Activated CD8-positive, alpha-beta memory T cell treated with anti-CD3 and anti-CD28 coated beads, Interleukin-2, amount 10 ng/mL, durations not matched to agents 7 days and 5 days (primary cell): ENCODE measurements at regions not wholly inside any gene's neighbourhood (a gene's known extent, or its start where the extent isn't known, plus 50 kb on each side); places are given as distances from the start of the nearest gene placed in this dataset.

Source experiments
- ATAC-seq: fragments of 150-1000 bp; cut with Tn5 transposase; one replicate; pipeline ENCODE4 v1.10.0; 2021; ENCODE audit warnings: moderate library complexity
- CTCF ChIA-PET: fragments of 350-600 bp; sonication (Branson Sonifier 250); formaldehyde crosslinking; loops from one replicate; lab custom pipeline; 2021; ENCODE audit warnings: antibody characterized with exemption; lab: Charles Lee
- DNase-seq: peaks from one replicate; pipeline ENCODE4 v3.0.0-alpha.2; 2020
- H3K27ac Mint-ChIP-seq: one replicate; pipeline ENCODE4 v1.8.0; 2021; ENCODE audit warnings: mild to moderate bottlenecking, mixed read lengths
- H3K27me3 Mint-ChIP-seq: one replicate; pipeline ENCODE4 v1.8.0; 2021; ENCODE audit warnings: mixed read lengths
- H3K36me3 Mint-ChIP-seq: one replicate; pipeline ENCODE4 v1.8.0; 2021; ENCODE audit warnings: mild to moderate bottlenecking, mixed read lengths
- H3K4me1 Mint-ChIP-seq: one replicate; pipeline ENCODE4 v1.8.0; 2021; ENCODE audit warnings: mixed read lengths
- H3K4me3 Mint-ChIP-seq: one replicate; pipeline ENCODE4 v1.8.0; 2021; ENCODE audit warnings: mild to moderate bottlenecking, moderate library complexity, mixed read lengths
- H3K9me3 Mint-ChIP-seq: one replicate; pipeline ENCODE4 v1.8.0; 2022; ENCODE audit warnings: low read depth, mixed read lengths

DNA sequence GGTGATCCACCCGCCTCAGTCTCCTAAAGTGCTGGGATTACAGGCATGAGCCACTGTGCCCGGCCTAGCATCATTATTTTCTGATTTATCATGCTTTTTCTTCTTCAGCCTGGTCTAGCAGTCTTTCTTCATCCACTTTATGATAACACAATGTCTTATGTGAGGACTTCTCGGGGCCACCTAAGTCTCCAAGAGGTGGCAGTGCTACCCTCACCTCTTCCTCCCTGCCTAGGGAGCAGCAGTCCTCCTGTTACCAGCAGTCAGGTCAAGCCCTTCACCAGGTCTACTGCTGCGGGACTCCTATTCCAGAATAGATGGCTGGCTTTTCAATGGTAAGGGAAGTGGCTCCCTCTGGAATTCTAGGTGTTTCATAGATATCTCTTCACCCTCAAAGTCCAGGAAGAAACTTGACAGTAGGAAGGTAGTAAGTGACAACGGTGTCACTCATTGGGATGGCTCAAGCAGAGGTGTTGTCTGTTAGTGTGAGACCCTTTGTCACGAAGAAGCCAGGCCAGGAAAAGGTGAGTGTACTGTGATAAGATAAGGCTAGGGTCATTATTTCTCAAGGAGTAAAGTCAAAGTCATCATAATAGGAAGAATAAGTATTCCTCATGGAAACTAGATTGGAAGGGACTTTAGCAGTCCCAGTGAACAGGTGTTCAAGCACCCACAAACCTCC lies 164.0 kb downstream of the KLF5 start:
- DNase-seq, result no peak
- Mint-ChIP-seq H3K4me3 (no peak overlapping the region), H3K9me3 (no peaks in the 10 kb centered on the region), H3K27me3 (peaks cover 62% of the 10 kb centered on the region), H3K27ac (no peak overlapping the region), H3K36me3 (peaks cover 3% of the 10 kb centered on the region), H3K4me1 (peaks cover 25% of the 10 kb centered on the region)
- no peak for ATAC-seq
- CTCF ChIA-PET, result no interaction called here

DNA sequence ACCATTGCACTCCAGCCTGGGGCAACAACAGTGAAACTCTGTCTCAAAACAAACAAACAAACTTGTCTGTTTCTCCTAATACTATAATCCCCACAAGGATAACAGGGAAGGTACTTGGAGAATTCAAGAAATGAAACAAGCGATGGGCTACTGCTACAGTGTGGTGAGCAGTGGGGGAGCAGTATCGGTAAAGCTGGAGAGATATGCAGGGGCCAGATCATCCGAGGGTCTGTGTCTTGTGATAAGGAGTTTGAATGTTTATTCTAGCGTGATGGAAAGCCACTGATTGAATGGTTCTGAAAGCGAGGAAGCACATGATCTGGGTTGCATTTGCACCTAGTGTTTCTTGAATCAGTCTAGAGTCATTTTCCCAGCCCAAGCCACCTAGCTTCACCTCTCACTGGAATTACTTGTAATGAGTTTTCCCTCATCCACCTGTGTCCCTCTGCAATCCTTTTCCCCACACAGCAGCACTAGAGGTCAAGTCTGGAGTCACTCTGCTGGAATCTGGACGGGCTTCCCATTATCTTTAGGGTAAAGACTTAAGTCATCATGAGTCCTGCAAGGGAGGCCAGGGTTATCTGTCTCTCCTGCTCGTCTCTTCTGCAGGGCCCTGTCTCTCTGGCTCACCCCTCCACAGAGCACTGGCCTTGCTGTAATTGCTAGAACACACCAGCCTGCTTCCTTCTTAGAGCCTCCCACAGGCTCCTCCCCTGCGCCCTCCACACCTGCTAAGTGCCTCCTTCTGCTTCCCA lies 162.3 kb downstream of the KLF5 start:
- Mint-ChIP-seq H3K4me1 (peaks cover 28% of the 10 kb centered on the region), H3K4me3 (no peak overlapping the region), H3K27me3 (peaks cover 52% of the 10 kb centered on the region), H3K9me3 (no peaks in the 10 kb centered on the region), H3K36me3 (peaks cover 2% of the 10 kb centered on the region), H3K27ac (no peak overlapping the region)
- CTCF ChIA-PET, result no interaction called here
- ATAC-seq (no peak), DNase-seq (no peak)

DNA sequence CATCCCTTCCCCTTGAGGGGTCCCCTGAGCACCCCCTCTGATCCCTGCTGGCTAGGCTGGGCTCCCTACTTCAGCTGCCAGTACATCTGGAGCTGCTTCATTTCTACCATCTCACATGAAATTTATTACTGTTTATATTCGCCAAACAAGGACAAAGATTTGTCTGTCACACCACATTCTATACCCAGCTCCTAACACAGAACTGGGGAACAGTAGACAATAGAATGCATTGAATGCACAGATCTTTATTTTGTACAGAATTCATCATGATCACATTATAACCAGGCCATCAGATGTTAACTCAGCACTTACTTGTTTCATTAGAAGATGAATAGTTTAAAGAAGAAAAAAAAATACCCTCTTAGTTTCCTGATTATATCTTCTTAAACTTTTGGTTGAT lies 159.4 kb downstream of the KLF5 start:
- Mint-ChIP-seq H3K4me1 (peaks cover 12% of the 10 kb centered on the region), H3K27me3 (peaks cover 48% of the 10 kb centered on the region), H3K27ac (no peak overlapping the region), H3K4me3 (no peak overlapping the region), H3K9me3 (no peaks in the 10 kb centered on the region), H3K36me3 (no peaks in the 10 kb centered on the region)
- ATAC-seq (no peak), DNase-seq (no peak)
- CTCF ChIA-PET, result no interaction called here

DNA sequence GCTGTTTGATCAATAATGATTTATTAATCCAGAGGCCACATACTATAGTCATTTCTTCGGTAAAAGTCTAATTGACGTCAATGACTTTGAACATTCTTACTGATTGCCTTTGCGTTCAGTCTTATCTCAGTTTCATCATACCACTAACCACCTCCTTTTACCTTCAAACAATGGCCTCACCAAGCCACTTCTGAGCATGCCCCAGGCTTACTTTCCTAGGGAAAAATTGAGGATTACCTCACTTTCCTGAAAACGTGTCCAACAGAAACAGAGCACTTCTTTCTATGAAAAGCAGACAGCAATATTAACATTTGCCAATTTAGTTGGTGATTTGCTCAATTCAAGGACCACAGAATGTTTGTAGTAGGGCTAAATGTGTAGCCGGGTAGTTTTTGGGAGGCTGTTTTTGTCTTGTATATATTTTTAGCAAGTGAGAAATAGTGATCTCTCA lies 157.6 kb downstream of the KLF5 start:
- no peak for DNase-seq
- CTCF ChIA-PET, result no interaction called here
- H3K9me3 Mint-ChIP-seq, result no peaks in the 10 kb centered on the region
- ATAC-seq, result no peak
- H3K27ac Mint-ChIP-seq, result no peak overlapping the region
- peaks cover 5% of the 10 kb centered on the region for H3K4me1 Mint-ChIP-seq
- no peak overlapping the region for H3K4me3 Mint-ChIP-seq
- H3K27me3 Mint-ChIP-seq, result peaks cover 44% of the 10 kb centered on the region
- no peaks in the 10 kb centered on the region for H3K36me3 Mint-ChIP-seq

DNA sequence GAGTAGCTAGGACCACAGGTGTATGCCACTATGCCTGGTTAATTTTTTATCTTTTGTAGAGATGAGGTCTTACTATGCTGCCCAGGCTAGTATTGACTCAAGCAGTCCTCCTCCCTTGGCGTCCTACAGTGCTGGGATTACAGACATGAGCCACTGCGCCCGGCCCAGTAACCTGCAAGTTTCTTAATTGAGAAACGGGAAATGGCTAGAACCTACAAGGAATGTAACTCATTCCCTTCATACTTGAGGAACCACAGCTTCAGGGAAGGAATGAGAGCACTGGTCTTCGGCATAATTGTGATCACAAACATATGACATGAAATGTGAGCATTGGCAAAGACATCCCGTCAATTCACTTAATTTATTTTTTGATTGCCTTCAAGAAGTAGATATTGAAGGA lies 157.0 kb downstream of the KLF5 start:
- Mint-ChIP-seq H3K36me3 (no peaks in the 10 kb centered on the region), H3K27ac (no peak overlapping the region), H3K4me3 (no peak overlapping the region), H3K4me1 (peaks cover 5% of the 10 kb centered on the region), H3K27me3 (peaks cover 44% of the 10 kb centered on the region), H3K9me3 (no peaks in the 10 kb centered on the region)
- CTCF ChIA-PET, result no interaction called here
- ATAC-seq, result no peak
- DNase-seq, result no peak

DNA sequence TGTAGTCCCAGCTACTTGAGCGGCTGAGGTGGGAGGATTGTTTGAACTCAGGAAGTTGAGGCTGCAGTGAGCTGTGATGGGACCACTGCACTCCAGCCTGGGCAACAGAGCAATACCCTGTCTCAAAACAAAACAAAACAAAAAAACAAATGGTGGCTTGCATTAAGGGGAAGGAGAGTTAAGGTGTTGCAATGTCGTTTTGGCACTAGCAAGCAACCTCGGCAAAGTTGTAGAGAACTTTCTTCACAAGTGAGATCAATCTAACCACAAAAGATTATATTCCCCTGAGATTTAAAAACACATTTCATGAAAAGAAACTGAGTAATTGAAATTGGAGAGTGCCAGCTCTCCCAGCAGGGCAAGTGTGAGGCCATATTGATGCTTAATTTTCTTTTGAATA lies 153.7 kb downstream of the KLF5 start:
- ATAC-seq, result no peak

DNA sequence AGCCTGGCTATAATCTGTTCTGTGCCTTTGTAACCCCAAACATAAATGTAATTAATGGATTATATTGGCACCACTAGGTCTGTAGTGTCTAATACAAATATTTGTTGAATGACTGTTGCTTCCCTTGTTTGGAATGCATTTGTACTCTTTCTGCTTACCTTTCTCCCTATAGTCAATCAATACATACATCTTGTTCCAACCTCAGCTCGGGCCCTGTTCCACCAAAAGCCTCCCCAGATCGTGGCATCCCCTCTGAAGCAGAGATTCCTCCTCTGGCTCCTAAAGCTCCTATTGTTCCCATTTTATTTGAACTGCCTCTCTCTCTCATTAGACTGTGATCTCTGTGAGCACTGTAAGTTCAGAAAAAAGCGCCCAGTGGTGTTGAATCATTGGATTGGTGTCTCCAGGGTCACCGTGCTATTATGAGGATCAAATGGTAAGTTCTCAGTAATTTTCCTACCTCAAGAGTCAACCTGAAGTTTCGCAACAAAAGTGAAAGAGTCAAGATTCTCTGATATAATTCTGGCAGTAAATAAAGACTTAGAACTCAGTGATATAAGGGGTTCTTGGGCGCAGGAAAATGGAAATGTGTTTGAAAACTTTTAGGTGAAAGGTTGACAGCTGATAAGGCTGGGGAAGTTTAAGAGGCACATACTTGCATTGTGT lies 151.5 kb downstream of the KLF5 start:
- H3K27ac Mint-ChIP-seq, result no peak overlapping the region
- no peak overlapping the region for H3K4me3 Mint-ChIP-seq
- ATAC-seq, result no peak
- H3K36me3 Mint-ChIP-seq, result no peaks in the 10 kb centered on the region
- no peak for DNase-seq
- H3K9me3 Mint-ChIP-seq, result no peaks in the 10 kb centered on the region
- CTCF ChIA-PET, result no interaction called here
- H3K27me3 Mint-ChIP-seq, result peaks cover 34% of the 10 kb centered on the region
- no peaks in the 10 kb centered on the region for H3K4me1 Mint-ChIP-seq

More for the DNA sequence above, 153.7 kb downstream of the KLF5 start:
- Mint-ChIP-seq H3K27me3 (peaks cover 39% of the 10 kb centered on the region), H3K4me1 (peaks cover 5% of the 10 kb centered on the region), H3K4me3 (no peak overlapping the region), H3K9me3 (no peaks in the 10 kb centered on the region), H3K36me3 (no peaks in the 10 kb centered on the region), H3K27ac (no peak overlapping the region)
- CTCF ChIA-PET, result interaction anchor here (1.1 kb wide), 1 partner anchor 15 kb away, joined by 4 read pairs; no protein-coding TSS in a partner anchor
- DNase-seq, result no peak

DNA sequence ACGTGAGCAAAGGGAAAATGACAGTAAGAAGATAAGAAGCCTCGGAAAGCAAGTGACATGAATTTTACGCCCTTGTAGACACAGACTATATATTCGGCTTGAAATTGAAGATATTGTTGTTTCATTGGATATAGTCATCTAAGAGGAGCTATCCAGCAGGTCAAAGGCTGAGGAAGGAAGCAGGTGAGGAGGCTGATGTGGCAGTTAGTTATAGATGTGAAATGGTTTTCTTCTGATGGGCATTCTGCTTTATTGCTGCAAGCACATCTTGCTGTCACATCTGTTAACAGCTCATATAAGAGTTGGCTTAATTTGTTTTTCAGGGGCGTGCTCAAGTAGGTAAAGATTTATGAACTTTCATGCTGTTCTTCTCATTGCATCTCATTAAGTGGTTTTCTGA lies 146.1 kb downstream of the KLF5 start:
- Mint-ChIP-seq H3K9me3 (no peaks in the 10 kb centered on the region), H3K36me3 (no peaks in the 10 kb centered on the region), H3K4me1 (no peaks in the 10 kb centered on the region), H3K4me3 (no peak overlapping the region), H3K27me3 (peaks cover 17% of the 10 kb centered on the region), H3K27ac (no peak overlapping the region)
- ATAC-seq, result no peak
- no peak for DNase-seq
- CTCF ChIA-PET, result no interaction called here

DNA sequence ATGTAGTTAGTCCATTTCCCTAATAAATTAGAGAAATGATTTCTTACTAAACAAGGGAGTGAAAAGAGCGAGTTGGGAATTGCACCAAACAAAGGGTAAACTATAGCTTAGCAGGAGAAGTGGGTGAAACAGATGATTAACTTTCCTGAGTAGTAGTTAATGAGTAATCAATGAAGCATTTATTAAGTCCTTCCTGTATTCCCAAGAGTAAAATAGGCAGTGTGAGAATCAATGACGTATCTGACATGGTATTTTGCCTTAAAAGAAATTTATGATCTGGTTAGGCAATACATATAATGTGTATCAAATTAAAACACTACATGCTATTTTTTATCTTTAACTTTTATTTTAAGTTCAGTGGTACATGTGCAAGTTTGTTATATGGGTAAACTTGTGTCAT lies 142.8 kb downstream of the KLF5 start:
- H3K4me3 Mint-ChIP-seq, result no peak overlapping the region
- peaks cover 8% of the 10 kb centered on the region for H3K27me3 Mint-ChIP-seq
- CTCF ChIA-PET, result no interaction called here
- ATAC-seq, result no peak
- H3K36me3 Mint-ChIP-seq, result no peaks in the 10 kb centered on the region
- H3K9me3 Mint-ChIP-seq, result no peaks in the 10 kb centered on the region
- H3K4me1 Mint-ChIP-seq, result no peaks in the 10 kb centered on the region
- no peak for DNase-seq
- no peak overlapping the region for H3K27ac Mint-ChIP-seq

DNA sequence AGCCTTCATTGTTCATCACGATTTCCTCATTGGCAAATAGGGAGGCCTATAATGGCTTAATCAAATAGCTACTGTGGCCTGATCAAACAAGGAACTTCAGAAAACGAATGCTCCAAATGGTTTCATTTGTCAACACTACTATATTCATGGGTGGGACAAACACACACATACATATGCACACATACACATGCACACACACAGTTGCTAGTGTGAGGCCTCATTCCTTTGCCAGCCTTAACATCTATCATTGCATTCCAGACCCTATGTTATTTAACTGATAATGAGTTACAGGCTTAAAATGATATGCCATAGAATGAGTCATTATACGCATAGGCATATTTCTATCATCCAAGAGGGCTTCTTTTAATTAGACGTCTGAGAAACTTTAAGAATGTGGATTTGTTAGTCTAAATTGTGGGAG lies 140.2 kb downstream of the KLF5 start:
- no peak overlapping the region for H3K4me3 Mint-ChIP-seq
- no peaks in the 10 kb centered on the region for H3K9me3 Mint-ChIP-seq
- no peaks in the 10 kb centered on the region for H3K4me1 Mint-ChIP-seq
- ATAC-seq (no peak), DNase-seq (no peak)
- H3K27me3 Mint-ChIP-seq, result peaks cover 9% of the 10 kb centered on the region
- H3K27ac Mint-ChIP-seq, result no peak overlapping the region
- no peaks in the 10 kb centered on the region for H3K36me3 Mint-ChIP-seq
- CTCF ChIA-PET, result no interaction called here

DNA sequence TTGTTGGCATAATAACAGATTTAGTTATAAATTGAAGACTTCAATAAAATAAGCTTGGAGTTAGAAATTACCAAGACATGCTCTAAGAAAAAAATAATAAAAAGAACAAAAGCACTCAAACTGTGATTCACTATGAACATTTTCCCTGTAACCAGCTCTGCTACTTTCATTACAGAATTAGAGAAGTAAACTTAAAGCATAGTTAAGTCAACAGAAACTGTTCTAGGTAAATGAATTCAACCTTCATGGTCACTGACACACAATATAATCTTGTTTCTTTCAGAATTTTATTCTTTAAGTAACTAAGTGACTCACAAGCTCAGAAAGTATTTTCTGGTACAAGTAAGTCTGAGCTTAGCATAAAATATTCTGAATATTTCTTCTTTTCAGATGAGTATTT lies 136.3 kb downstream of the KLF5 start:
- DNase-seq (no peak), ATAC-seq (no peak)
- Mint-ChIP-seq H3K4me3 (no peak overlapping the region), H3K9me3 (no peaks in the 10 kb centered on the region), H3K27ac (no peak overlapping the region), H3K36me3 (no peaks in the 10 kb centered on the region), H3K4me1 (no peaks in the 10 kb centered on the region), H3K27me3 (peaks cover 9% of the 10 kb centered on the region)
- CTCF ChIA-PET, result no interaction called here

DNA sequence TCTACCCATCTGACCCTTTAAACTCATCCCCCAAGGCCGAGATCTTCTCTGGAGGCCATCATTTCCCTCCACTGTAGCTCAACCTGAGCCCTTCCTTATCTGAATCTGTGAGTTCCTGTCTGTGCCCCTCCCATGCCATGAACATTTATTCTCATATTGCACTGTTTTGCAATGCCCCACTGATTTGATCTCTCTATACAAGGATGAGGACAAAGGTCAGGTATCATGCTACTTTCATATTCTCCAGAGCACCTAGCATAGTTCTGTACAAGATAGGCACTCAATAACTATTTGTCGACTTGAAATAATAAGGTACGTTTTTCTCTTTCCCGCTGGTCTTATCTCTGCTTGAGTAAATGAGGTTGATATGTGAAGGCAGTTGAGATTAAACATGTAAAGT lies 135.5 kb downstream of the KLF5 start:
- no peak overlapping the region for H3K4me3 Mint-ChIP-seq
- no peak for ATAC-seq

DNA sequence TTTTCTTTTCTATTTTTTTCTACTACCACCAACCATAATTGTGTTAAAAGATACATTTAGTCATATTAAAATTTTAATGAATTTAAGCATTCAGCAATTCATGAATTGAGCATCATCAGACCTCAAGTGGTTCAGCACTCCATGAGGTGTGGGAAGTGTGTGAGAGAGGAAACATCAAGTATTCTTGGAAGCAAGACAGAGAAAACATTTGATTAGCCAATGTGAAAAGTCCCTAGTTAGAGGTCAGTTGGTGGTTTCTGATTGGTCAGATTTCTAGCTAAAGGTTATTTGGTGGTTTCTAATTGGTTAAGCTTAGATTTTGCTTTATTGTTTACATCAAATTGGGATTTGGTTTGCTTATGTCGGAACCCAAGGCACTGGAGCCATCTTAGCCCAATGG lies 134.7 kb downstream of the KLF5 start:
- Mint-ChIP-seq H3K9me3 (no peaks in the 10 kb centered on the region), H3K4me3 (no peak overlapping the region), H3K27me3 (peaks cover 9% of the 10 kb centered on the region), H3K27ac (no peak overlapping the region), H3K4me1 (no peaks in the 10 kb centered on the region), H3K36me3 (no peaks in the 10 kb centered on the region)
- CTCF ChIA-PET, result no interaction called here
- ATAC-seq, result no peak
- no peak for DNase-seq

More for the DNA sequence above, 135.5 kb downstream of the KLF5 start:
- no peaks in the 10 kb centered on the region for H3K9me3 Mint-ChIP-seq
- no peaks in the 10 kb centered on the region for H3K4me1 Mint-ChIP-seq
- DNase-seq, result no peak
- peaks cover 9% of the 10 kb centered on the region for H3K27me3 Mint-ChIP-seq
- H3K27ac Mint-ChIP-seq, result no peak overlapping the region
- H3K36me3 Mint-ChIP-seq, result no peaks in the 10 kb centered on the region
- CTCF ChIA-PET, result no interaction called here

DNA sequence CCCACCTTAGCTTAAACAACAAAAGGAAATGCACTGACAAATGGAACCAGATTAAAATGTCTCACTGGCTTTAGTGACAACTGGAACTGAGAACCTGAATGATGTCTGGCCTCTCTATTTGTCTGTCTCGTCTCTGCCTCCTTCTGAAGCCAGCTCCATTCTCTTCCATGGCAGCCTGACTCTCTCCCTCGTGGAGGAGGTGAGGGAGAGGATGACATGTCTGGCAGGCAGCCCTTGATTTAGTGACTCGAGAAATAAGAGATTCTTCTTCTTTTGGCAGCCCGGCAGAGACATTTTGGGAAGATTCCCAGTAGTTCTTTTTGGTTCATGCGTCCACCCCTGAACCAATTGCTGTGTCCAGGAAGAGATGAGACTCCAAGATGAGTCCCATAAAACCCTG lies 131.7 kb downstream of the KLF5 start:
- CTCF ChIA-PET, result interaction anchor here (0.6 to 1.1 kb wide), 2 partner anchors 122 to 167 kb away, joined by 3 read pairs; no protein-coding TSS in a partner anchor
- Mint-ChIP-seq H3K4me3 (no peak overlapping the region), H3K4me1 (no peaks in the 10 kb centered on the region), H3K9me3 (no peaks in the 10 kb centered on the region), H3K36me3 (no peaks in the 10 kb centered on the region), H3K27me3 (peaks cover 5% of the 10 kb centered on the region), H3K27ac (no peak overlapping the region)
- DNase-seq, result no peak
- ATAC-seq, result no peak
